Loucy (cell line): ENCODE measurements at regions not wholly inside any gene's neighbourhood (a gene's known extent, or its start where the extent isn't known, plus 50 kb on each side); places are given as distances from the start of the nearest gene placed in this dataset.

Experiments
- EZH2phosphoT487 ChIP-seq: fragments of 200-600 bp; IDR thresholded peaks from 2 replicates; pipeline ENCODE4 v1.6.1; 2018; ENCODE audit warnings: antibody characterized with exemption, mild to moderate bottlenecking, moderate library complexity, borderline replicate concordance
- TF ChIP-seq, protein P1 (sequence below): fragments of 200-600 bp; sonication (generic); conservative IDR thresholded peaks from 2 replicates; pipeline ENCODE4 v1.5.1; 2014; ENCODE audit warnings: mild to moderate bottlenecking, antibody characterized with exemption, low read length

DNA sequence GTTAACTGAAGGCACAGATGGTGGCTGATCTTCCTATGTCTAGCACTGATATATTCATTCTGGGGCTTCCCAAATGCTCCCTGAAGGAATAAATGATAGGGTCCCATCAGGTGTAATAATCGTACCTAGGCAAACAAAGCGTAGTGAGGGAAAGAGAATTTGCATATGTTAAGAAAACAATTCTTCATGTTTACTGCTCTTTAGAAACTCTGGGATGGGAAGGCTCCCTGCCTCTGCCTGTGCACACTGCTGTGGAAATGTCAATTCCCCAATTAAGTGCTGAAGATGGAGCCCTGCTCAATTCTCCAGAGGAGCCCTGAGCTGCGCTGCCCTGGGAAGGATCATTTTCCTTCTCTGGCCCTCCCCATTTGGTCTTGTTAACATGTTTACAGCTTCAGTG is 380.9 kb upstream of the ADARB2 start:
- TF ChIP-seq, protein P1, sequence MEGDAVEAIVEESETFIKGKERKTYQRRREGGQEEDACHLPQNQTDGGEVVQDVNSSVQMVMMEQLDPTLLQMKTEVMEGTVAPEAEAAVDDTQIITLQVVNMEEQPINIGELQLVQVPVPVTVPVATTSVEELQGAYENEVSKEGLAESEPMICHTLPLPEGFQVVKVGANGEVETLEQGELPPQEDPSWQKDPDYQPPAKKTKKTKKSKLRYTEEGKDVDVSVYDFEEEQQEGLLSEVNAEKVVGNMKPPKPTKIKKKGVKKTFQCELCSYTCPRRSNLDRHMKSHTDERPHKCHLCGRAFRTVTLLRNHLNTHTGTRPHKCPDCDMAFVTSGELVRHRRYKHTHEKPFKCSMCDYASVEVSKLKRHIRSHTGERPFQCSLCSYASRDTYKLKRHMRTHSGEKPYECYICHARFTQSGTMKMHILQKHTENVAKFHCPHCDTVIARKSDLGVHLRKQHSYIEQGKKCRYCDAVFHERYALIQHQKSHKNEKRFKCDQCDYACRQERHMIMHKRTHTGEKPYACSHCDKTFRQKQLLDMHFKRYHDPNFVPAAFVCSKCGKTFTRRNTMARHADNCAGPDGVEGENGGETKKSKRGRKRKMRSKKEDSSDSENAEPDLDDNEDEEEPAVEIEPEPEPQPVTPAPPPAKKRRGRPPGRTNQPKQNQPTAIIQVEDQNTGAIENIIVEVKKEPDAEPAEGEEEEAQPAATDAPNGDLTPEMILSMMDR: no peak
- TF ChIP-seq EZH2phosphoT487: no peak
